Gastroesophageal sphincter (tissue), 3 donors: ENCODE measurements at regions not wholly inside any gene's neighbourhood (a gene's known extent, or its start where the extent isn't known, plus 50 kb on each side); places are given as distances from the start of the nearest gene placed in this dataset.

ENCODE experiments used
- POLR2A ChIP-seq, 2 donors: fragments of 450-650 bp; IDR thresholded peaks; one replicate each; pipeline ENCODE4 v1.6.1; 2017; ENCODE audit warnings: antibody characterized with exemption in 2 of 2, mild to moderate bottlenecking in 2 of 2, moderate library complexity in 1 of 2
- POLR2AphosphoS5 ChIP-seq: sonication (generic); formaldehyde crosslinking; IDR thresholded peaks from one replicate; pipeline ENCODE4 v1.6.1; 2017; ENCODE audit warnings: antibody characterized with exemption
- TF ChIP-seq, protein P1 (sequence below), 4 experiments: fragments of 200-600 bp in 2 of 4; fragments of 450-650 bp in 2 of 4; sonication (generic) in 1 of 4; IDR thresholded peaks; one replicate each; pipeline ENCODE4 v1.5.1; 2017 to 2019; ENCODE audit warnings: antibody characterized with exemption in 4 of 4, mild to moderate bottlenecking in 2 of 4, moderate library complexity in 2 of 4

- TF ChIP-seq, protein P1, sequence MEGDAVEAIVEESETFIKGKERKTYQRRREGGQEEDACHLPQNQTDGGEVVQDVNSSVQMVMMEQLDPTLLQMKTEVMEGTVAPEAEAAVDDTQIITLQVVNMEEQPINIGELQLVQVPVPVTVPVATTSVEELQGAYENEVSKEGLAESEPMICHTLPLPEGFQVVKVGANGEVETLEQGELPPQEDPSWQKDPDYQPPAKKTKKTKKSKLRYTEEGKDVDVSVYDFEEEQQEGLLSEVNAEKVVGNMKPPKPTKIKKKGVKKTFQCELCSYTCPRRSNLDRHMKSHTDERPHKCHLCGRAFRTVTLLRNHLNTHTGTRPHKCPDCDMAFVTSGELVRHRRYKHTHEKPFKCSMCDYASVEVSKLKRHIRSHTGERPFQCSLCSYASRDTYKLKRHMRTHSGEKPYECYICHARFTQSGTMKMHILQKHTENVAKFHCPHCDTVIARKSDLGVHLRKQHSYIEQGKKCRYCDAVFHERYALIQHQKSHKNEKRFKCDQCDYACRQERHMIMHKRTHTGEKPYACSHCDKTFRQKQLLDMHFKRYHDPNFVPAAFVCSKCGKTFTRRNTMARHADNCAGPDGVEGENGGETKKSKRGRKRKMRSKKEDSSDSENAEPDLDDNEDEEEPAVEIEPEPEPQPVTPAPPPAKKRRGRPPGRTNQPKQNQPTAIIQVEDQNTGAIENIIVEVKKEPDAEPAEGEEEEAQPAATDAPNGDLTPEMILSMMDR (IDR thresholded peaks at IDR 0.05), result no peak
- TF ChIP-seq POLR2AphosphoS5 (no peak), POLR2A (IDR thresholded peaks at IDR 0.05) (no peak)
These were observed 655.5 kb upstream of the KLHL29 start for GRCh38 chr2:22729466-22729865.
